GM19239 (cell line): ENCODE measurements at regions not wholly inside any gene's neighbourhood (a gene's known extent, or its start where the extent isn't known, plus 50 kb on each side); places are given as distances from the start of the nearest gene placed in this dataset.

ENCODE experiments used
- DNase-seq: peaks from one replicate; pipeline ENCODE4 v3.0.0; 2011; ENCODE audit warnings: low spot score; ENCODE audit not compliant: insufficient read length
- FAIRE-seq: peaks from 2 replicates; lab custom pipeline; 2011; peaks lifted over from hg19 to GRCh38; lab: Jason Lieb, UNC

- no peak for FAIRE-seq
- DNase-seq, result no peak
Measured at GRCh38 chr6:145254649-145255401, 480.5 kb downstream of the EPM2A start.

DNA sequence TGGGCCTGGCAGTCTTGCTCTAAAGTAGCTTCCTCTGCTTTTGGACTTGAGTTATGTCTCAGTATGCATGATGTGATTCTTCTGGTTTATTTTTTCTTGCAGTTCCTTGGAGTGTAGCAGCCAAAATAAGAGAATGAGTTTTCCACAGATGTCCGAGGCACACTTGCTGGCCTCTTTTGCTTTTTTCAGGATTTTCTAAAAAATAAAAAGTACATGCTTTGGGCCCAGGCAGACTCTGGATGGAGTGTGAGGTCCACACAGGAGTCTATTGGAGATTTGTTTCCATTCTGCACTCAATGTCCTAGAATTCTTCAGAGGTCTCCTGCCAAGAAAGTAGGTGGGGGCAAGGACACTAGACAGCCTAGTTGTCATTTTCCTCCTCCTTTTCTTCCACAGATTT lies 477.6 kb downstream of the EPM2A start:
- no peak for DNase-seq
- no peak for FAIRE-seq

DNA sequence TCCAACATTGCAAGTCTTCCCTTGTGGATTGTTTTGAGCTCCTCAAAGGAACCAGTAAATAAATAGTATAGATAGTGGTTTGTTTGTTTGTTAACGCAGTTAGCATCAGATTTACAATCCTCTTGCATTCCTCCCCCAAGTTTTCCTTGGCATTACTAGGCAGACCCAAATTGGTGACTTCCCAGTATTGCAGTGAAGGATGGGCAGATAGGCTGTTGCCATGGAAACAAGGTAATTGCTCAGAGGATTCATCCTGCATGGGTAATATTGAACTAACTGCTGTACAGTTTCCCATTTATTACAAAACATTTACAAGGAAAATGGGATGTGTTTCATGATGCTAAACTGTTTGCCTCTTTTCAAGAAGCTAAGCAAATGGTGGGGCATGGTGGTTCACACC lies 477.2 kb downstream of the EPM2A start:
- no peak for FAIRE-seq
- no peak for DNase-seq

GRCh38 chr6:145260484-145261175 lies 474.7 kb downstream of the EPM2A start:
- no peak for DNase-seq
- FAIRE-seq, result no peak

DNA sequence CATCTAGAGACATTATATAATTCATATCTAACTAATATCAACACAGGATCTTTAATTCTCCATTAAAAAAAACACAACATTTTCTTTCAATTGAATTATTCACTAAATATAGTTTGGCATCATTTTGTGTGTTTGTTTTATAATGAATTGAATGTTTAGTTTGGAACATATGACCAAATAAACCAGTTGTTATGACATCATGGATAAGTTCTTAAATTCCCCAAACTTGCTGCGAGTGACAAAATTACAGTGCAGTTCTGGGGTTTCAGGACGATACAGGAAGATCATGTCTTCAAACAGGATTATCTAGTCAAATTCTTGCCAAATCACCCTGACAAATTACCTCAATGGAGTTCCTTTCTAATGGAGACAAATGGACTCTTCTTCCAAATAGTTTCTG lies 473.6 kb downstream of the EPM2A start:
- DNase-seq, result no peak
- no peak for FAIRE-seq

DNA sequence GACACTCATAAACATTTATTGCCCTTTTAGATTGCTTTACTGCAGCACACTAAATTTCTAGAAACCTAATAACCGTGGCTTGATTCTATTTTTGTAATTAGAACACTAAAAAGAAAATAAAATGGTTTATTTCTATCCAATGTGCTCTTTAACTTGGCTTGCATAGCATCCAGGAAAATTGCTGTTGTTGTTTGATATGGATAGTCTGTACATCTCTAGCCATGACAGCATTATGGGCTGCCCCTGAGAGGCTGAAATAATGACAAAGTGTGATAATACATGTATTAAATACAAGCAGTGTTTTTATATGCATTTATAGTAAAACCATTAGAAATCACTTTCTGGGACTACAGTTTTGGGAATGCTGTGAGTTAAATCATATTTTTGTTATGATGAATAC lies 472.5 kb downstream of the EPM2A start:
- FAIRE-seq (no peak), DNase-seq (no peak)

- DNase-seq, result no peak
- no peak for FAIRE-seq
Measured at GRCh38 chr6:145263778-145264211, 471.5 kb downstream of the EPM2A start.

DNA sequence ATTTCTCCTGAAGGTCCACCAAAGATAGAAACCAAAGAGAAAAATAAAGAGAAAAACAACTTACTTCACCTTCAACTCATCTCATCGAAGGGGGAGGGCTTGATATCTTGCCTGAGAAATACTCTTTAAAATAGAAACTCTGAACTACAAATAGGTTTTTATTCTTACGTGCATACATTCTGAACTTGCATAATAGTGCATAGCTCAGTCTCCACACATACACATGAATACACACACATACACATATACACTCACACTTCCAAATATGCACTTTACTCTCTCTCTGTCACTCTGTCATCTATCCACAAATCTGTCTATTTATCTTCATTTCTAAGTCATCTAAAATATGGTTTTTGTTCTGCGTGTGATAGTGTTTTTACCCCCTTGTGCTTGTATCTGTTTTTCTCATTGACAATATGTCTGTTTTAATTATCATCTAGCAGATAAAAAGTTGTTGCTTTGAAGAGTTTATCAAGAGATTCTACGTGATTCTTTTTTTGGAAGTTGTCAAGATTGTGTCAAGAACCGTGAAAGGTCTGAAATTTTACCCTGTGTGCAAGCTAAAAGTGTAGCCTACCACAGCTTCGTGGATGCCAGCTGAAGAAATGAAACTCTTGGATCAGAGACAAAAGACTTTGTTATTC lies 468.8 kb downstream of the EPM2A start:
- FAIRE-seq, result no peak
- no peak for DNase-seq

GRCh38 chr6:145267076-145267867 lies 468.0 kb downstream of the EPM2A start:
- FAIRE-seq (no peak), DNase-seq (no peak)

DNA sequence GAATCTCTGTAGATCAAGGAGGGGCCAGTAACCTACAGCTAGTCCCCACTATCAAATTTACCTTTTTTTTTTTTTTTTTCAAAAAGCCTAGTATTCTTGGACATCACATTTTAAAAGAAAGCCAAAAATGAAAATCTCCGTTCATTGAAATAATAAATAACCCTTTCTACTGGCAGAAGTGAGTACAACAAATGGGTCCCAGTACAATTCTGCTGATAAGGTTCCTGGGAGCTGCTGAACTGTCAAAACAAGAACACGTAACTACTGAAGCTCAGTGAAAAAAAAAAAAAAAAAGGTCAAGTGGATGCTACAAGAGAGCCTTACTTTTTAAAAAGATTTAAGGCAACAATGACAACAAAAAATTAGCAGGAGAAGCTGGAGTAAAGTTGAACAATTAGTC lies 464.9 kb downstream of the EPM2A start:
- no peak for DNase-seq
- FAIRE-seq, result no peak

- no peak for FAIRE-seq
- DNase-seq, result no peak
Measured at GRCh38 chr6:145271040-145271439, 464.3 kb downstream of the EPM2A start.

- FAIRE-seq, result no peak
Measured at GRCh38 chr6:145271577-145271976, 463.7 kb downstream of the EPM2A start.

GRCh38 chr6:145272246-145272645 lies 463.1 kb downstream of the EPM2A start:
- DNase-seq (no peak), FAIRE-seq (no peak)

More at GRCh38 chr6:145271577-145271976, 463.7 kb downstream of the EPM2A start:
- DNase-seq, result no peak

GRCh38 chr6:145273136-145273535 lies 462.2 kb downstream of the EPM2A start:
- no peak for FAIRE-seq
- no peak for DNase-seq

DNA sequence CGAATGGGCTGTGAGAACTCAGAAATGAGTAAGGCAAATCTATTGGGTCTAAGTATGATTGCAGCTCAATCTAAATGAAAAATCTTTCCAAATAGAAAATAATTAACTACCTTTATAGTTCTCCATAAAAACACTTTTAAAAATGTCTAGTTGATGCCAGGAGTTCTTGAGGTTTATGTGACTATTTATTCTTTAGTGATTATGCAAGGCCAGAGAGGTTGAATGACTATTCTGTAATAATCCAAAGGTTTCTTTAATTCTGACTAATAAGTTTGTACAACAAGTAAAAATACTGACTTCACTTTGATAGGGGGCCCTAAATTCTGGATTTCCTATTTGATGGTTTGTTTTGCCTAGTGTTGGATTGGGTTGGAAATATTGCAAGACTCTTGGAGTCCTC lies 461.2 kb downstream of the EPM2A start:
- no peak for DNase-seq

DNA sequence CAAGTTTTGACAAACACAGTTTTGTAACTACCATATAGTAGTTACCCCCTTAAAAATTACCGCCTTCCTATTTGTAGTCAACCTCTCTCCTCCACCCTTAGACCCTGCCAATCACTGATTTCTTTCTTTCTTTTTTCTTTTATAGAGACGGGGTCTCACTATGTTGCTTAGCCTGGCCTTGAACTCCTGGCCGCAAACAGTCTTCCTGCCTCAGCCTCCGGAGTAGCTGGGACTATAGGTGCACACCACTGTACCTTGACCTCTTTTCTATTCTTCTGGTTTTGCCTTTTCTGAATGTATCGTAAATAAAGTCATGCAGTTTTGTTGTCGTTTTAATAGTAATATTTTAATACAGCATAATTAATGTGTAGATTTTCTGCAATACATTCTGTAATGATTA lies 460.3 kb downstream of the EPM2A start:
- no peak for DNase-seq

More for the DNA sequence above, 461.2 kb downstream of the EPM2A start:
- FAIRE-seq, result no peak

DNA sequence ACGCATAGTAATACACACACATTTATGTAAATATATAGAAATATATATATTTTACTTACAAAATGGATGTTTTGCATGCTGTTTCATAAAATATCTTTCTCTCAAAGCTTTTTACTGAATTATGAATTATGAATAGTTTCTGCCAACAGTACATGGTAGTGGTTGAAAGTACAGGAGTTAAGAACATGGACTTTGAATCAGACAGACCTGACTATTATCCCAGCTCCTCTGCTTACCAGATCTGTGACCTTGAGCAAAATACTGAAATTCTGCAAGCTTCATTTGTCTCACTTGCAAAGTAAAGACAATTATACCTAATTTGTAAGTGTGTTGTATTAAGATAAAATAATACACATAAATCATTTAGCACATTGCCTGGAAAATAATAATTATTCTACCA lies 459.5 kb downstream of the EPM2A start:
- DNase-seq (no peak), FAIRE-seq (no peak)

More for the DNA sequence above, 460.3 kb downstream of the EPM2A start:
- FAIRE-seq, result no peak

GRCh38 chr6:145276756-145277155 lies 458.6 kb downstream of the EPM2A start:
- no peak for DNase-seq
- no peak for FAIRE-seq

- no peak for FAIRE-seq
- DNase-seq, result no peak
Measured at GRCh38 chr6:145277358-145278086, 457.8 kb downstream of the EPM2A start.
